ENCODE measurements at regions not wholly inside any gene's neighbourhood (a gene's known extent, or its start where the extent isn't known, plus 50 kb on each side); places are given as distances from the start of the nearest gene placed in this dataset.

DNA sequence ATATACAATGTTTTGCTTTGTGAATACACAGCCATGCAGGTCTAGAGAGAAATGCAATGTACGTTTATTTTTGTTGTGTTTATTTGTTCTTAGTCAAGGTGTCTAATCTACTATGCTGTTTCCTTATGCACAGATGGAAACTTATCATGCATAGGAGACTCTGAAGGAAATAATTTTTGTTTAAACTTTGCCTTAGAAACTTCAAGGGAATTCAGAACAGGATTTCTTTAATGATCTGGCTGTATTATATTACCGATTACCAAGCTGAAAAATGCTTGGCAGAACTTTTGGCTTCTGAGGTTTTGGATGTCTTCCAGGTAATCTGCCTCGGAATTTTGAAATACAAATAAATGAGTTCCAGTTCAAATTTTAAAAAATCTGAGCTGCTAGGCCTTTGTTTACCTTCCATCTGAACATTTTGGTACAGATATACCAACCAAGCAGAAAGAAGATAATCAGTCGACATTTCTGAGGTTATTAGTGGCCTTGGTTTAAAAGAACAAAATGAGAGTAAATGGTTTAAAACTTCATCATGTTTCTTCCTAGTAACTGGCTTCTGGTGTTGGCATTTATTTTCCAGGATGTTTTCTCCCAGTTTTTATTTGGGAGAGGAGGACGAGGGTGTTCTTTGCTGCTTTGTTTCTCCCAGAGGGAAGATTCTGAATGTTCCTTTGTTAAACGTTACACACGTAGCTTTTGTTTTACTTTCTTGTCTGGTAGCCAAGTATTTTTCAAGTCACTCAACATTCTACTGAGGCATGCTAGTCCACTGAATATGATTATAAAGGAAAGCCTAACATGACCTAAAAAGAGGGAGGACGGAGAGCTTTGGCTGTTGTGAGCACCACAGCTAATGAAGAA is 421.8 kb upstream of the TBL1XR1 start:
- H3K9me3 ChIP-seq (replicated peaks; ENCODE audit: insufficient read depth, low read length): no peaks in the 10 kb centered on the region
- no peak overlapping the region for H2AFZ ChIP-seq (ENCODE audit: low read length)
- H3K36me3 ChIP-seq (replicated peaks; ENCODE audit: insufficient read depth, low read length): no peaks in the 10 kb centered on the region
- no peaks in the 10 kb centered on the region for H3K27me3 ChIP-seq (replicated peaks; ENCODE audit: insufficient read depth, low read length)
- H3F3A ChIP-seq (ENCODE audit: insufficient read depth, low read length): no peaks in the 10 kb centered on the region
- no peak overlapping the region for H3K4me2 ChIP-seq (ENCODE audit: low read depth, low read length)
- H4K20me1 ChIP-seq (ENCODE audit: insufficient read depth, low read length): no peaks in the 10 kb centered on the region
- no peak for DNase-seq
- TF ChIP-seq, protein P1, sequence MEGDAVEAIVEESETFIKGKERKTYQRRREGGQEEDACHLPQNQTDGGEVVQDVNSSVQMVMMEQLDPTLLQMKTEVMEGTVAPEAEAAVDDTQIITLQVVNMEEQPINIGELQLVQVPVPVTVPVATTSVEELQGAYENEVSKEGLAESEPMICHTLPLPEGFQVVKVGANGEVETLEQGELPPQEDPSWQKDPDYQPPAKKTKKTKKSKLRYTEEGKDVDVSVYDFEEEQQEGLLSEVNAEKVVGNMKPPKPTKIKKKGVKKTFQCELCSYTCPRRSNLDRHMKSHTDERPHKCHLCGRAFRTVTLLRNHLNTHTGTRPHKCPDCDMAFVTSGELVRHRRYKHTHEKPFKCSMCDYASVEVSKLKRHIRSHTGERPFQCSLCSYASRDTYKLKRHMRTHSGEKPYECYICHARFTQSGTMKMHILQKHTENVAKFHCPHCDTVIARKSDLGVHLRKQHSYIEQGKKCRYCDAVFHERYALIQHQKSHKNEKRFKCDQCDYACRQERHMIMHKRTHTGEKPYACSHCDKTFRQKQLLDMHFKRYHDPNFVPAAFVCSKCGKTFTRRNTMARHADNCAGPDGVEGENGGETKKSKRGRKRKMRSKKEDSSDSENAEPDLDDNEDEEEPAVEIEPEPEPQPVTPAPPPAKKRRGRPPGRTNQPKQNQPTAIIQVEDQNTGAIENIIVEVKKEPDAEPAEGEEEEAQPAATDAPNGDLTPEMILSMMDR (IDR thresholded peaks at IDR 0.05; ENCODE audit: low read length): no peak
- TF ChIP-seq EZH2 (optimal IDR thresholded peaks at IDR 0.05; ENCODE audit: low read depth, low read length) (no peak), EZH2phosphoT487 (IDR thresholded peaks at IDR 0.05; ENCODE audit: low read length) (no peak)
- H3K4me3 ChIP-seq (ENCODE audit: low read length): no peak overlapping the region
- no peaks in the 10 kb centered on the region for H3K79me2 ChIP-seq (ENCODE audit: low read length)
- H3K27ac ChIP-seq (ENCODE audit: low read length): no peak overlapping the region
- no peaks in the 10 kb centered on the region for H3K4me1 ChIP-seq (ENCODE audit: low read length)
- no peaks in the 10 kb centered on the region for H3K9me2 ChIP-seq (replicated peaks; ENCODE audit: insufficient read depth, low read length)
- no peak overlapping the region for H3K9ac ChIP-seq (ENCODE audit: low read length)

DNA sequence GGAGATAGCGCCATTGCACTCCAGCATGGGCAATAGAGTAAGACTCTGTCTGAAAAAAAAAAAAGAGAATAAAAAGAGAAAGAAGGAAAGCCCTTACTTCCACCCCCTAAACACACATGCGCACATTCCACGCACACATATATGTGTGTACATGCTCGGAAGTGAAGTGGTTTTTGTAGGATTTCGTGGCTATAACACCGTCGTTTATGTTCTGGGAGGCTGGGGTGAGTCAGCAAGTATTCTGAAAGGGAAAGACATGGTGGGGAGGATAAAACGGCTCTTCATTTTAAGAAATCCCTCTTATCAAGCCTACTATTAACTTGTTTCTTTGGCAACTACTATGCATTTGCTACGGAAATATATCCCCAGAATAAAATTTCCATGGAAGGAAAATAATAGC is 422.8 kb upstream of the TBL1XR1 start:
- no peak overlapping the region for H3K27ac ChIP-seq (ENCODE audit: low read length)
- TF ChIP-seq EZH2 (optimal IDR thresholded peaks at IDR 0.05; ENCODE audit: low read depth, low read length) (no peak), EZH2phosphoT487 (IDR thresholded peaks at IDR 0.05; ENCODE audit: low read length) (no peak)
- TF ChIP-seq, protein P1 (IDR thresholded peaks at IDR 0.05; ENCODE audit: low read length): no peak
- no peaks in the 10 kb centered on the region for H3K9me3 ChIP-seq (replicated peaks; ENCODE audit: insufficient read depth, low read length)
- no peak for DNase-seq
- H3K27me3 ChIP-seq (replicated peaks; ENCODE audit: insufficient read depth, low read length): no peaks in the 10 kb centered on the region
- H3K9me2 ChIP-seq (replicated peaks; ENCODE audit: insufficient read depth, low read length): no peaks in the 10 kb centered on the region
- no peak overlapping the region for H3K4me3 ChIP-seq (ENCODE audit: low read length)
- H3K4me1 ChIP-seq (ENCODE audit: low read length): no peaks in the 10 kb centered on the region
- H3K79me2 ChIP-seq (ENCODE audit: low read length): no peaks in the 10 kb centered on the region
- no peak overlapping the region for H3K9ac ChIP-seq (ENCODE audit: low read length)
- H4K20me1 ChIP-seq (ENCODE audit: insufficient read depth, low read length): no peaks in the 10 kb centered on the region
- H2AFZ ChIP-seq (ENCODE audit: low read length): no peak overlapping the region
- H3K4me2 ChIP-seq (ENCODE audit: low read depth, low read length): no peak overlapping the region
- no peaks in the 10 kb centered on the region for H3F3A ChIP-seq (ENCODE audit: insufficient read depth, low read length)
- no peaks in the 10 kb centered on the region for H3K36me3 ChIP-seq (replicated peaks; ENCODE audit: insufficient read depth, low read length)

DNA sequence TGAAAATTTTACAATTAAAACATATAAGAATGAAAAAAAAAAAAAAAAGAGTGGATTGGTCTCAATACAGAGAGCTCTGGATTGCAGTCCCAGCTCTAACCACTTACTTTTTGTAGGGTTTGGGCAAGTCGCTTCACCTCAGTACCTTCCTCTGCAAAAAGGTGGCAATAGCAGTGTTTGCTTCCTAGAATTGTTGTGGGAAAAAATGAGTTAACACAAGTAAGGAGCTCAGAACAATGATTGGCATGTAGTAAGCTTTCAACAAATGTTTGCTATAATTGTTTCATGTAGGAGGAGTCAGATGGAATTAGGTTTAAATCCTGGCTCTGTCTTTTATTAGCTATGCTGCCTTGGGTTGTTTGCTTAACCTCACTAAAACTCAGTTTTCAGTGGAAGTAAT is 425.2 kb upstream of the TBL1XR1 start:
- no peaks in the 10 kb centered on the region for H3K79me2 ChIP-seq (ENCODE audit: low read length)
- no peaks in the 10 kb centered on the region for H3K9me3 ChIP-seq (replicated peaks; ENCODE audit: insufficient read depth, low read length)
- H3K4me2 ChIP-seq (ENCODE audit: low read depth, low read length): no peak overlapping the region
- no peak overlapping the region for H3K4me3 ChIP-seq (ENCODE audit: low read length)
- no peaks in the 10 kb centered on the region for H3K4me1 ChIP-seq (ENCODE audit: low read length)
- H4K20me1 ChIP-seq (ENCODE audit: insufficient read depth, low read length): no peaks in the 10 kb centered on the region
- DNase-seq: no peak
- no peak overlapping the region for H3K27ac ChIP-seq (ENCODE audit: low read length)
- TF ChIP-seq, protein P1 (IDR thresholded peaks at IDR 0.05; ENCODE audit: low read length): no peak
- TF ChIP-seq EZH2 (optimal IDR thresholded peaks at IDR 0.05; ENCODE audit: low read depth, low read length) (no peak), EZH2phosphoT487 (IDR thresholded peaks at IDR 0.05; ENCODE audit: low read length) (no peak)
- no peaks in the 10 kb centered on the region for H3K9me2 ChIP-seq (replicated peaks; ENCODE audit: insufficient read depth, low read length)
- no peaks in the 10 kb centered on the region for H3K27me3 ChIP-seq (replicated peaks; ENCODE audit: insufficient read depth, low read length)
- no peak overlapping the region for H3K9ac ChIP-seq (ENCODE audit: low read length)
- H3K36me3 ChIP-seq (replicated peaks; ENCODE audit: insufficient read depth, low read length): no peaks in the 10 kb centered on the region
- H3F3A ChIP-seq (ENCODE audit: insufficient read depth, low read length): no peaks in the 10 kb centered on the region
- no peak overlapping the region for H2AFZ ChIP-seq (ENCODE audit: low read length)

Data from MM.1S (cell line).